ENCODE measurements at regions not wholly inside any gene's neighbourhood (a gene's known extent, or its start where the extent isn't known, plus 50 kb on each side); places are given as distances from the start of the nearest gene placed in this dataset.
A peak's percentile ranks its signal among the peaks of the same experiment; 100 is the strongest.

DNA sequence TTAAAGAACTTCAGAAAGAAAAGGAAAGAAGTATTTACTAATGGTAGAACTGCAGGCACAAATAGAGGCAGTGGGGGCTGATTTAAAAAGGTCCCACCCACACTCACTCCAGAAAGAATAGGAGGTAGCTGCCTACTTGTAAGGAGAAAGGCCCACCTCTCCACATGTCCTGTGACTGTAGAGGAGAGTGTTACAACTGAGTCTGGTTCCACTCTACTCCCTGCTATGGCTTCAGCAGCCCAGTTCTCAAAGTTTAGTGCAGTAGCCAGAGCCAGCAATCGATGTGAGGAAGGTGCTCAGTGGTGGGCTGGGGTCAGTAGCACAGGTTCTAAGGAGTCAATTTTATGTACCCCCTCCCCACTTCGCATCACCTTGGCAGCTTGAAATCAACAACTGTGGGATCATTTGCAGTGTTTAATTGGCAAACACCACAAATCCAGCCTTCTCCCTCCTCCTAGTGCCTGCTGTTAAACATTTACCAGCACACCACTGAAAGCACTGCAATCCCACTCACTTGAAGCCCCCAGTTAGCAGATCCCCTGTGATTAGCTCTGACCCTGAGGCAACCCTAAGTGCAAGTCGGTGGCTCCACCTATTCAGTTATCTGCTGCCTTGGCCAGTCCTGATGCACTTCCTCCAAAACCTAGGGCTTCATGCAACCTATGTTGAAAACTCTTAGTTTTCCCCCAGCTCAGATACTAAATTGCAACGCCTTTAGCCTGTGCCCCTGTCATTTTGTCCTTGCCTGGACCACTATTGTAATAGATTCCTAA is 146.6 kb downstream of the BBOX1 start:
- ChIA-PET POLR2A (interaction anchor here (1.1 kb wide), 1 partner anchor 9 kb away, joined by 4 read pairs; no protein-coding TSS in a partner anchor), CTCF (interaction anchor here (0.7 to 0.9 kb wide), 2 partner anchors 24 to 109 kb away, joined by 3 read pairs; no protein-coding TSS in a partner anchor)
- TF ChIP-seq SP1 (IDR thresholded peaks at IDR 0.05) (no peak), CTBP1 (IDR thresholded peaks at IDR 0.05; ENCODE audit: borderline replicate concordance) (no peak), TARDBP (IDR thresholded peaks at IDR 0.05) (no peak), NFRKB (IDR thresholded peaks at IDR 0.05) (no peak), FOXK2 (IDR thresholded peaks at IDR 0.05) (no peak), FOXA1 (IDR thresholded peaks at IDR 0.05) (no peak), ARNT (IDR thresholded peaks at IDR 0.05) (no peak), SUZ12 (IDR thresholded peaks at IDR 0.05) (no peak), ELF4 (IDR thresholded peaks at IDR 0.05) (no peak)
- no peak for DNase-seq (ENCODE audit: extremely low spot score)

DNA sequence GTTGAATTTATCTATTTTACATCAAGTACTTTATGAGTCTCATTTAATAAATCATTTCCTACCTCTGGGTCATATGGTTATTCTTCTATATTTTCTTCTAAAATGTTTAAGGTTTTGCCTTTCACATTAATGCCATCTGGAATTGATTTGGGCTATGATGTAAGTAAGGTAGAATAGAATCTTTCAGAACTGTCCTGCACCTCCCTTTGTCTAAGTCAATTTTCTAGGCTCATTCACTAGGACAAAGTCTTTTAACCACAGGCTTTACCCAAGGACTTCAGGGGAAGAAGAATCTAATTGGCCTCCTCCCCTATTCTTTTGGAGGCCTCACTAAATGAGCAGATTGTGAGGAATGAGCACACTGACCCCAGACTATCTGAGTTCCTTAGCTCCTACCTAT is 146.0 kb downstream of the BBOX1 start:
- ChIA-PET POLR2A (interaction anchor here (1.1 kb wide), 1 partner anchor 9 kb away, joined by 4 read pairs; no protein-coding TSS in a partner anchor), CTCF (interaction anchor here (0.7 to 0.9 kb wide), 2 partner anchors 25 to 110 kb away, joined by 3 read pairs; no protein-coding TSS in a partner anchor)
- DNase-seq (ENCODE audit: extremely low spot score): no peak
- TF ChIP-seq, protein P1, sequence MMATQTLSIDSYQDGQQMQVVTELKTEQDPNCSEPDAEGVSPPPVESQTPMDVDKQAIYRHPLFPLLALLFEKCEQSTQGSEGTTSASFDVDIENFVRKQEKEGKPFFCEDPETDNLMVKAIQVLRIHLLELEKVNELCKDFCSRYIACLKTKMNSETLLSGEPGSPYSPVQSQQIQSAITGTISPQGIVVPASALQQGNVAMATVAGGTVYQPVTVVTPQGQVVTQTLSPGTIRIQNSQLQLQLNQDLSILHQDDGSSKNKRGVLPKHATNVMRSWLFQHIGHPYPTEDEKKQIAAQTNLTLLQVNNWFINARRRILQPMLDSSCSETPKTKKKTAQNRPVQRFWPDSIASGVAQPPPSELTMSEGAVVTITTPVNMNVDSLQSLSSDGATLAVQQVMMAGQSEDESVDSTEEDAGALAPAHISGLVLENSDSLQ (IDR thresholded peaks at IDR 0.05): no peak
- TF ChIP-seq HDGF (IDR thresholded peaks at IDR 0.05; ENCODE audit: borderline replicate concordance) (no peak), L3MBTL2 (conservative IDR thresholded peaks at IDR 0.05) (no peak), TARDBP (IDR thresholded peaks at IDR 0.05) (no peak), FOXM1 (IDR thresholded peaks at IDR 0.05; ENCODE audit: borderline replicate concordance) (no peak), FOXK2 (IDR thresholded peaks at IDR 0.05) (no peak), ELF4 (IDR thresholded peaks at IDR 0.05) (no peak), LEF1 (IDR thresholded peaks at IDR 0.05; ENCODE audit: borderline replicate concordance) (no peak), BHLHE40 (IDR thresholded peaks at IDR 0.05; ENCODE audit: borderline replicate concordance) (no peak), NFRKB (IDR thresholded peaks at IDR 0.05) (no peak), CTBP1 (IDR thresholded peaks at IDR 0.05; ENCODE audit: borderline replicate concordance) (no peak)

DNA sequence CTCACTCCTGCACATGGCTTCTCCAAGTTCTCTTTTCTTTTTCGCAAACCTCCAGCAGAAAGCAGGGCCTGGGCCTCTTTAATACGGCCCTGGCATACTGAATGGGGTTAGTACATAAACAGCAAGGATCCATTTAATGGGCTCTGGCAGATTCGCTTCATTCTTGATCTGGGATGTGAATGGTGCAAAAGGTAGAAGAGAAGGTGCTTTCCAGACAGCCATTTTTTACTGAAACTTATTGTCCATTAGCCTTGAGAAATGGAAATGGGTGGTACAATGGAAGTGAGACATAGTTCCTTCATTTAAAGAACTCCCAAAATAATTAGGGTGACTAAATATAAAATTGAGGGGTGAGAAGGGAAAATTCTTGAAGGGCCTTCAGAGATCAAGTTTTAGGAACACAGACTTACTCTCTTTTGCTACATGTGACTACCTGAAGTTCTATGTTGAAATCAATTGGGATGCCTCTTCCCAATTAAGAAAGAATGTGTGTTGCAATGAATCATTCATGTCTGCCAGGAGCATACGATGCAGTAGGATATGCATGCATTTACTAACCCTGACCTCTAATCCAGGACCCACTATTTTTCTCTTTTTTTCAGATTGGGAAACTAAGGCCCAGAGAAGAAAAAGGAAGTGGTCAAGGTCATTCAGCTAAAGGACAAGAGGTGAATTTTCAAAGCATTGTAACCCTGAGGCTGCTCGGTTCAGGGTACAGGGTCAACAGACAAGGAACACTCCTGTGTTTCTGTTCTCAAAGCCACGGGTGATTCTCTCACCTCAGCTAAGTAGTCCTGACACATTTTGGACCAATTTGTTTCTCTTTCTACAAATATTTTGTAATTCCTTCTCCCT is 144.1 kb downstream of the BBOX1 start:
- CTCF ChIA-PET: interaction anchor here (0.5 to 1.8 kb wide), 12 partner anchors 46 to 888 kb away, joined by 3 to 8 read pairs (median 4); no protein-coding TSS in a partner anchor
- DNase-seq (ENCODE audit: extremely low spot score): no peak
- POLR2A ChIA-PET: interaction anchor here (1.0 kb wide), 1 partner anchor 8 kb away, joined by 3 read pairs; no protein-coding TSS in a partner anchor
- no peak for TF ChIP-seq FOXM1 (IDR thresholded peaks at IDR 0.05; ENCODE audit: borderline replicate concordance)
- TF ChIP-seq, protein P1 (IDR thresholded peaks at IDR 0.05): no peak
- no peak for TF ChIP-seq ARNT (IDR thresholded peaks at IDR 0.05)
- TF ChIP-seq CTBP1 (IDR thresholded peaks at IDR 0.05; ENCODE audit: borderline replicate concordance): no peak
- no peak for TF ChIP-seq BHLHE40 (IDR thresholded peaks at IDR 0.05; ENCODE audit: borderline replicate concordance)

DNA sequence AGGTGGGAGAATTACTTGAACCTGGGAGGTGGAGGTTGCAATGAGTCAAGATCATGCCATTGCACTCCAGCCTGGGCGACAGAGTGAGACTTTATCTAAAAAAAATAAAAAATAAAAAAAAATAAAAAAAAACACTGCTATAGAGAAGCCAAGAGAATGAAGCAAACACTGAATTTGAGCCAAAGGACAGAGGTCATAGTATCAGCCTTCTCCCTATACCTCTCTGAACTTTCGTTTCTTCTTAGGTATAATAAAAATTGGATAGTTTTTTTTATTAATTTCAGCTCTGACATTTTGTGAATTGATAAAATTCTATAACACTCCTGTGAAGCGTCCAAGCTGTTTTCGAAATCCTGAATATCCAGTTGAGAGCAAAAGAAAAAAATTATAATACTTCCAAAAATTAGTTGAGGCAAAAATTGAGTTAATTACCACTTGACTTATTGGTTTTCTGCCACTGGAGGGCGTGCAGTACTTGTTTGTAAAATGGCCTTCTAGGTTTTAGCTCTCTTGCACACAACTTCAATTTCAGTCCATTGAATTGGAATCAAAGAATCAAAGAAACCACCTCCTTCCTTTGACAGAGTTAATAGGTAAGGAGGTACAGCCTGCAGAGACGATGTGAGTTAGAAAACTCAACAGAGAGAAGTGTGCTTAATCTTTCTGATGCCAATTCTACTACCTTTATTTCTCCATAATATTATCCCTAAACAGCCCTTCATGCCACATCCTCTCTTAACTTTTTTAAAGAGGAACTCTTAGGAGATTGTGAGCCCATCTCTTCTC is 143.2 kb downstream of the BBOX1 start:
- DNase-seq (ENCODE audit: extremely low spot score): peak; percentile 43
- POLR2A ChIA-PET: interaction anchor here (1.0 kb wide), 1 partner anchor 9 kb away, joined by 3 read pairs; no protein-coding TSS in a partner anchor
- TF ChIP-seq FOXK2 (IDR thresholded peaks at IDR 0.05): no peak
- TF ChIP-seq LEF1 (IDR thresholded peaks at IDR 0.05; ENCODE audit: borderline replicate concordance): no peak
- TF ChIP-seq BHLHE40 (IDR thresholded peaks at IDR 0.05; ENCODE audit: borderline replicate concordance): no peak
- TF ChIP-seq ELF4 (IDR thresholded peaks at IDR 0.05): no peak
- TF ChIP-seq ZNF384 (IDR thresholded peaks at IDR 0.05): no peak
- TF ChIP-seq FOXM1 (IDR thresholded peaks at IDR 0.05; ENCODE audit: borderline replicate concordance): no peak
- no peak for TF ChIP-seq CTBP1 (IDR thresholded peaks at IDR 0.05; ENCODE audit: borderline replicate concordance)
- no peak for TF ChIP-seq SP1 (IDR thresholded peaks at IDR 0.05)
- CTCF ChIA-PET: interaction anchor here (0.6 to 1.8 kb wide), 12 partner anchors 33 to 887 kb away, joined by 3 to 8 read pairs (median 4); no protein-coding TSS in a partner anchor

DNA sequence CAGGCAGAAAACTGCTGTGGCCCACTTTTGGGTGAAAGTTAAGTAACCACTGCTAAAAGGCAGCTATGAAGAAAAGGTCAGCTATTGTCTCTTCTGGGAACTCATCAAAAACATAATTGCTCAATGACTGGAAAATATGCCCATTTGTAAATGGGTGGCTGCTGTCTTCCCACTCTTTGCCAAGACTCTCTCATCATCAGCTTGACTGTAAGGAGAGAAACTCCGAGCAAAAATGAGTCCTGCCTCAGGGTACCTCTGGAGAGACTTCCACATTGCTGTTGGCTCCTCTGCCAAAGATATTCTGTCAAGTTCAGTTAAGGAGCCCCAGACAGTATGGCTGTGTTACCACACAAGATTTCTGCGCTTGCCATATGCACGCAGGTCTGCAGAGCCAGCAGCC is 138.7 kb downstream of the BBOX1 start:
- TF ChIP-seq FOXM1 (IDR thresholded peaks at IDR 0.05; ENCODE audit: borderline replicate concordance) (no peak), LEF1 (IDR thresholded peaks at IDR 0.05; ENCODE audit: borderline replicate concordance) (no peak), SUZ12 (IDR thresholded peaks at IDR 0.05) (no peak)
- CTCF ChIA-PET: interaction anchor here (1.8 kb wide), 1 partner anchor 117 kb away, joined by 4 read pairs; no protein-coding TSS in a partner anchor
- DNase-seq (ENCODE audit: extremely low spot score): no peak
- POLR2A ChIA-PET: no interaction called here

DNA sequence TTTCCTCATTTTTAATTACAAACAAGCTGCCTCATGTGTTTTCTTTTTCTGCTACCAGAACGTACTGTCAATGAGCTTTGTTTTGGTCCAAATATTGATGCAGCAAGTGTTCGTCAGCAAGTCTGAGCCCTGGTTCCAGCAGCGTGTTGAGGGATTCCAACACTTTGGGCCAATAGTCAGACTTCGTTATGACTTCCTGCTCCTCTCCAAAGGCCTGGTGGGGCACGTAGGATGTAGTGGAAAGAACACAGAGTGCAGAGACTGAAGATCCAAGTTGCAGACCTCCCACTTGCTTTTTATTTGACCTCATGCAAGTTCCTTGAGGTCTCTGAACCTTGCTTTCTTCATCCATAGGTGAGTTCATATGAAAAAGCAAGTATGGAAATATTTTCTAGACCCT is 138.2 kb downstream of the BBOX1 start:
- ChIA-PET CTCF (interaction anchor here (1.8 kb wide), 1 partner anchor 117 kb away, joined by 4 read pairs; no protein-coding TSS in a partner anchor), POLR2A (no interaction called here)
- DNase-seq (ENCODE audit: extremely low spot score): no peak
- TF ChIP-seq CTBP1 (IDR thresholded peaks at IDR 0.05; ENCODE audit: borderline replicate concordance): no peak
- TF ChIP-seq ZNF384 (IDR thresholded peaks at IDR 0.05): no peak
- no peak for TF ChIP-seq FOXM1 (IDR thresholded peaks at IDR 0.05; ENCODE audit: borderline replicate concordance)
- TF ChIP-seq FOXA1 (IDR thresholded peaks at IDR 0.05): no peak
- TF ChIP-seq ARNT (IDR thresholded peaks at IDR 0.05): no peak
- TF ChIP-seq FOXK2 (IDR thresholded peaks at IDR 0.05): no peak
- no peak for TF ChIP-seq SP1 (IDR thresholded peaks at IDR 0.05)
- no peak for TF ChIP-seq TARDBP (IDR thresholded peaks at IDR 0.05)
- no peak for TF ChIP-seq L3MBTL2 (conservative IDR thresholded peaks at IDR 0.05)
- no peak for TF ChIP-seq LEF1 (IDR thresholded peaks at IDR 0.05; ENCODE audit: borderline replicate concordance)
- TF ChIP-seq, protein P1 (IDR thresholded peaks at IDR 0.05): no peak
- TF ChIP-seq SUZ12 (IDR thresholded peaks at IDR 0.05): no peak
- TF ChIP-seq BHLHE40 (IDR thresholded peaks at IDR 0.05; ENCODE audit: borderline replicate concordance): no peak
- no peak for TF ChIP-seq HDGF (IDR thresholded peaks at IDR 0.05; ENCODE audit: borderline replicate concordance)
- TF ChIP-seq NFRKB (IDR thresholded peaks at IDR 0.05): no peak
